HG03439 (cell line): ENCODE measurements at regions not wholly inside any gene's neighbourhood (a gene's known extent, or its start where the extent isn't known, plus 50 kb on each side); places are given as distances from the start of the nearest gene placed in this dataset.
"Not testable (repeated sequence)": the region's sequence is repeated elsewhere in the genome, so short reads cannot be mapped to it uniquely, and the experiment has no call there.

Experiments
- ATAC-seq: cut with Tn5 transposase; IDR thresholded peaks from one replicate; pipeline ENCODE4 v1.9.1; 2021; ENCODE audit warnings: mild to moderate bottlenecking, moderate library complexity; ENCODE audit not compliant: unreplicated experiment

DNA sequence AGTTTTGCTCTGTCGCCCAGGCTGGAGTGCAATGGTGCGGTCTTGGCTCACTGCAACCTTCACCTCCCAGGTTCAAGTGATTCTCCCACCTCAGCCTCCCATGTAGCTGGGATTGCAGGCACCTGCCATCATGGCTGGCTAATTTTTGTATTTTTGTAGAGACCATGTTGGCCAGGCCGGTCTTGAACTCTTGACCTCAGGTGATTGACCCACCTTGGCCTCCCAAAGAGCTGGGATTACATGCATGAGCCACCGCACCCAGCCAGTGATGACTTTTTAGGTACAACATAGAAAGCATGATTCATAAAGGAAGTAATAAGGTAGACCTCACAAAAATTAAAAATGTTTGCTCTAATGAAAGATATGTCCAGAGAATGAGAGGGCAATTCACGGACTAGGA lies 1119.1 kb downstream of the SUCLG1 start:
- ATAC-seq: not testable (repeated sequence)

DNA sequence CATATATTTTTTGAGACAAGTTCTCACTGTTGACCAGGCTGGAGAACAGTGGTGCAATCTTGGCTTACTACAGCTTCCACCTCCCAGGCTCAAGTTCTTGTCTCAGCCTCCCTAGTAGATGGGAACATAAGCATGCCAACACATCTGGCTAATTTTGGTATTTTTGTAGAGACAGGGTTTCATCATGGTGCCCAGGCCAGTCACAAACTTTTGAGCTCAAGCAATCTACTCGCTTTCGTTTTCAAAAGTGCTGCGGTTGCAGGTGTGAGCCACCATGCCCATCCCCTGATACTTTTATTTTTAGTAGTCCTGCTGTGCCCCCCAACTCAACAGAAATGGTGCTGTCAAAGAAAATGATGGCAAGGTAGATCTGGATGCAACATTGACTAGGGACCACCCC lies 1127.3 kb downstream of the SUCLG1 start:
- ATAC-seq: no peak

DNA sequence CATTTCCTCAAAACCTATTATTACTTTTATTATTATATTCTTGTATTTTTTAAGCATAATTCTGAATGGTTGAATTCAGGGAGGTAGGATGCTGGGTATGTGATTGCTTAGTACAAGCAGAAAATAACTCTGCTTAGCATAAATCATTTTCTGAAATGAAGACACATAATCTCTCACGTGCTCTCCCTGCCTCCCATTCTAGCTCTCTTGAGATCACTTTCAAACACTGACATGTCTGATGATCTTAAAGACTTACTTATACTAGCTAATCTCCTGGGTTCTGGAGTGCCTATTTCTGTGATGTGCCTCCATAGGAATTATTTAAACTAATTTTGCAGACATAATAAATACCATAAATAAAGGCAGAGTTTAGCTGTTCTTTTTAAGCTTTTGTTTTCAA lies 1136.0 kb downstream of the SUCLG1 start:
- no peak for ATAC-seq

DNA sequence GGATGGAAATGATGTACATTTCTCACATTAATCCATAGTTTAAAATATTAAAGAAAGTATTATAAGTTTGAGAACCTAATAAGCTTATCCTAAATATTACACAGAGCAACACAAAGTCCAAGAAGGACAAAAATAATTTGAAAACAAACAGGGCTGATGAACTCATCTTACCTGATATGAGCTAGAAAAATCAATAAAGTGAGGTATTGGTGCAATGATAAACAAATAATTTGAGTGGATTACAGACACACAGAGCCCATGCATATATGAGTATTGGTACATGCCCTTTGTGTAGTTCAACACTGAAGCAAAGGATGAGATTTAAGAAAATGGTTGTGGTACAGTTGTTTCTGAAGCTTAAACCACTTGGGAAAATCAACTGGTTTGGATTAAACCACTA lies 1139.0 kb downstream of the SUCLG1 start:
- no peak for ATAC-seq

DNA sequence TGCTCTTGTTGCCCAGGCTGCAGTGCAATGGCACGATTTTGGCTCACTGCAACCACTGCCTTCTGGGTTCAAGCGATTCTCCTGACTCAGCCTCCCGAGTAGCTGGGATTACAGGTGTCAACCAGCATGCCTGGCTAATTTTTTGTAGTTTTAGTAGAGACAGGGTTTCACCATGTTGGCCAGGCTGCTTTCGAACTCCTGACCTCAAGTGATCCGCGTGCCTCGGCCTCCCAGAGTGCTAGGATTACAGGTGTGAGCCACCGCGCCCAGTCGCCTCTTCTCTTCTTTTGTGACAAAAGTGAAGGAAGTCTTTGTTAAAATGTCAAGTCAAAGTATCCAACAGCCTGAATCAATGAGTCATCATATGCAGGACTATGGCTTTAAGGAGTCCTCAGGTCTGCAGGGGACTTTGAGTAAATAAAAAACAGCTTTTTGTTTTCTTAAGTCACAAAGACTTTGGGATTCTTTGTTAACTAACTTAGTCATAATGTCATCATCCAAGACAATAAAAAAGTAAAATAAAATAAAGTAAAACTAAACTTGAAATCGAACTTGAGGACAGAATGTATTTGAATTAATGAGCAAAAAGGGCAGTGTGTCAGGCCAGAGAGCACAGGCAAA lies 1153.2 kb downstream of the SUCLG1 start:
- ATAC-seq: no peak

DNA sequence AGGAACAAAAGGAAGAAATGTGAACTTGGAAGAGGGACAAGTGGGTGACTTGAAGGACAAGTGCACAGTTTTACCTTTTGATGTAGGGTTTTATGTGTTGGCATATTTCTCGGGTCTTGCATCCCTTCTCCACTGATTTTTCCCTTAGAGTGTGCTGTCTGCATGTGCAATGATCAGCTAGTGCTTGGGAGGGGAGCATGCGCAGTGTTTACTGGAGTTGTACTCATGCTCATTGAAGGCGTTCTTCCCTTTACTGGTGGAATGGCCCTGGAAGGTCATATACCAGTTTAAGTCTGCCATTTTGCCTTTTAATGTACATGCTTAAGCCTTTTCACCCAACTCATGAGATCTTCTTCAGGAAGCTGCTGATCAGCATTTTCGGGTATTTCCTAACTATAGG lies 1168.0 kb downstream of the SUCLG1 start:
- ATAC-seq: no peak

DNA sequence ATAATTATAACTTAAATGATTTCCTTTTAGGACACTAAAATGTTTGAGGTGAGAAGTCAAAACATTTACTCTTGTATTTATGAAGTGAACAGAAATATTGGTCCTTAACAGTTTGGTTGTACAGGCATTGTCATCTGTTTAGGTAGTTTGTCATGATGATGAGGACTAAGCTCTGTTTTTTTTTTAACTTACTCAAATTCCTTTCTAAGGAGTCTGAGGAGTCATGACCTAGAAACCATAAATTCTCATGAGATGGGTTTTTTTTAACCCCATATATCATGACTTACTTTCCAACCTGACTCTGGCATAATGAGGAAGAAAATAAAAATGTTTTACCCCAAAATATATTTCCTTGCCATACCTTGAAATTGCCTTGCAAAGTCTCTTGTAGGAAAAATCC lies 1176.2 kb downstream of the SUCLG1 start:
- no peak for ATAC-seq

DNA sequence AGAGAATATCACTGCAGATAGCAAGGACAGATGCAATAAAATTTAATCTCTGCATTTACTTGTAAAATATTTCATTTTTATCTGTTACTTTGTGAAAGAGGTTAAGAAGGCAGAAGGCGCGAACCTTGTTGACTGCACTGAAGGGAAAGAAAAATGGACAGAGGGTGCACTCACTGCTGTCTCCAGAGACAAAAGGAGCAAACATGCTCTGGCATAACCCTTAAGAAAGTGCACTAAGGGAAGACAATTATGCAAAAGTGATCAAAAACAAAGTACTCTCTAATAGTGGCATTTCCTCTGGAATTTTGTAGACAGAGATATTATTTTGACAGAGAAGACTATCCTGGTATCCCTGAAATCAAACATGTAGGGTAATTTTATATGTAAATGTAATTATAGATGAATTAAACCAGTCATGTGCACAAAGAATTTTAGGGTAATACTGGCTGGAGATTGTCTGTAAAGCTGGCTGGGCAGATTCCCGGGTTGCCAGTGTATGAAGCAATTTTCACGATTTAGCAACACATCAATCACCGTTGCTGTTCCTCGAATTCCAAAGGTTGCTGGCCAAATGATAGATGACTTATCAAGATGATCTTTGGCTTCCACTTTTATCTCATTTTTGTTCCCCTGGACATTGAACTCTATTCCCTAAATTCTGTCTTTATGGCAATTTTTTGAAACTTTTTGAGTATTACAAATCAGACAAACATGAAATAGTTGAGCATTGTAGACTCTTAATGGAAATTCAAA lies 1176.9 kb downstream of the SUCLG1 start:
- no peak for ATAC-seq

DNA sequence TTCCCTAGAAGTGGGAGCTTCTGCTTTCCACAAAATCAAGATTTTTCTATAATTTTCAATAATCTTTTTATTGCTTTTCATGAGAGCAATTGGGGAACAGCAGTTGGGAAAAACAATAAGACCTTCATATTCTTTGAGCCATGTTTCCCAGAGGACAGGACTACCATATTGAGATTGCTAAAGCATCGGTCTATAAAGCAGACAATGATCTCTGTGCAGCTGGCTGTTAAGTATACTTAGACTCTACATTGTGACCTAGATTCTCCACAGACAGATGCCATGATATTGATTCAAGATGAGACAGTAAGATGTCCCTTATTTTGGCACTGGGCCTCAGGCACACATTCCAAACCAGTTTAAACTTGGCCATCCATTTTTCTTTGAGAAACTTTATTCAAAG lies 1178.7 kb downstream of the SUCLG1 start:
- ATAC-seq: no peak

DNA sequence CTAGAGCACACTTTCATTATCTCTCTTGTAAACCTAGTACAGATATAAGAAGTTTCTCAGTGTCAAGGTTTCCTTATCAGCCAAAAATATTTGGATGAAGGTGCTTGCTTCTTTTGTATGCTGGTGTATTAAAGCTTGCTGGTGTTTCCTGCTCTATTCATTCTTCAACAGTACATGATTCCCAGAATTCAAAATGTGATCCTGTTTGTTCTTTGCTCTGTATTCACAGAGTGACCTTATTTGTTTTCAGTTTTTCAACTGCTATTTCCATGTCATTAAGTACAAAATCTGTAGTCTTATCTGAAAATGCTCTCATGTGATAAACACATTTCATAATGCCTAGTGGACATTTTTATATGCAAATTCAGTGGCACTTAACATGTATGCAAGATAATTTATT lies 1185.8 kb downstream of the SUCLG1 start:
- no peak for ATAC-seq

DNA sequence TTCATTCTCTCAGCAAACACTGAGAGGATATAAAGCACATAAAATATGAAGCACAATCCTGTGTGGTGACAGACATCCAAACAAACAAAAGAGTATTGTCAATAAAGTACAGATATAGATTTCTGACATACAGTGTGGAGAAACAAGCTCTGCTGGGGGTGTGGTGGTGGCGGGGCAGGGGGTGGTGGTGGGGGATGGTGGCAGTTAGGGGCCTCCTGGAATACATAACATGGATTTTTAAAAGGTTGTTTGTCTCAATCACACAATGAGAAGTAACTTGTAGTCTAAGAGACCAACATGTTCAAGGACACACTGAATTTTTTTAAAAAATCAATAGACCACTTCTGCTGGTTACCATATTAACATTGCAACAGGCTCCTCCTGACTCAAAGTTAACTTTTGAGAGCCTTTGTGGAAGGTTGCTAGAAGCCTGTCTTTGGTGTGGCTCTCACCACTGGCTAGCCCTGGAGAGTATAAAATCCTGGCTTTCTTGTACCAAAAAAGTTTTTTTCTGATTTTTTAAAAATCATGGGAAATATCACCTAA lies 1197.4 kb downstream of the SUCLG1 start:
- no peak for ATAC-seq

DNA sequence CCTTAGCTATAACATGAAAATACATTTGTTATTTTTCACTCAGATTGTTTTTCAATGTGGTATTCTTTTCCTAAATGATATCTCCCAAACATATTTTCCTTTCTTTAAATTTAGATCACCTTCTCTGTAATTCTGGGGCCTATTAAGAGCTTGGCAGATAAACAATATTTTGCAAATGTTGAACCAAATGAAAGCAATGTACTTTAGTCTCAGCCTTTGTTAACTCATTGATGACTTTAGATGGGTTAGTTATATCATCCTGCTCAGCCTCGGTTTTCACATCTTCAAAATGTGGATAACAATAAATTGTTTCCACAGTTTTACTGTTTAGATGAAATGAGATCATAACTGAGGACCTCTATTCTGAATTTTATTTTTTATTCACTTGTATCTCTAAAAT lies 1205.2 kb downstream of the SUCLG1 start:
- ATAC-seq: no peak

DNA sequence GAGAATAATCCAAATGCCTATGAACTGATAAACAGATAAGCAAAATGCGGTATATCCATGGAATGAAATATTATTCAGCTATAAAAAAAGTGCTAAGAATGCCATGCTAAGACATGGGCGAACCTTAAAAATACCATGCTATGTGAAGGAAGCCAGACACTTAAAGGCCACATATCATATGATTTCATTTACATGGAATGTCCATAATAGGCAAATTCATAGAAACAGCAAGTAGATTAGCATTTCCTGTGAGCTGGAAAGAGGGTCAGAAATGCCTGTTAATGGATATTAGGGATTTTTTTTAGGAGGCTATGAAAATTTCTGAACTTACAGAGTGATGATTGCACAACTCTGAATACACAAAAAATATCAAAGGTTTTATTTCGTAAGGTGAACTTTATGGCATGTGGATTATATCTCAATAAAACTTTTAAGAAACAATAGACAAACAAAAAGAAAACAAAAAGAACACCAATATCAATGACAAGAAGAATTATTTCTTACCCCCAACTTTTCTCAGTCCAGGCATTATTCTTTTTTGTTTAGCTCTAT lies 1207.7 kb downstream of the SUCLG1 start:
- no peak for ATAC-seq

DNA sequence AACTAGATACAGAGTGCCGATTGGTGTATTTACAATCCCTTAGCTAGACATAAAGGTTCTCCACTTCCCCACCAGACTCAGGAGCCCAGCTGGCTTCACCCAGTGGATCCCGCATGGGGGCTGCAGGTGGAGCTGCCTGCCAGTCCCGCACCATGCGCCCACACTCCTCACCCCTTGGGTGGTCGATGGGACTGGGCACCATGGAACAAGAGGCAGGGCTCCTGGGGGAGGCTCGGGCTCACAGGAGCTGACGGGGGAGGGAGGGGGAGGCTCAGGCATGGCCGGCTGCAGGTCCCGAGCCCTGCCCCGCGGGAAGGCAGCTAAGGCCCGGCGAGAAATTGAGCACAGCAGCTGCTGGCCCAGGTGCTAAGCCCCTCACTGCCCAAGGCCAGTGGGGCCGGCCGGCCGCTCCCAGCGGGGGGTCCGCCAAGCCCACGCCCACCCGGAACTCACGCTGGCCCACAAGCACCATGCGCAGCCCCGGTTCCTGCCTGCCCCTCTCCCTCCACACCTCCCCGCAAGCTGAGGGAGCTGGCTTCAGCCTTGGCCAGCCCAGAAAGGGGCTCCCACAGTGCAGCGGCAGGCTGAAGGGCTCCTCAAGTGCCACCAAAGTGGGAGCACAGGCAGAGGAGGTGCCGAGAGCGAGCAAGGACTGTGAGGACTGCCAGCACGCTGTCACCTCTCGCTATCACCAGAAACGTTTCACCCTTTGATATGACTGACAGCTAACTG lies 1213.1 kb downstream of the SUCLG1 start:
- not testable (repeated sequence) for ATAC-seq

DNA sequence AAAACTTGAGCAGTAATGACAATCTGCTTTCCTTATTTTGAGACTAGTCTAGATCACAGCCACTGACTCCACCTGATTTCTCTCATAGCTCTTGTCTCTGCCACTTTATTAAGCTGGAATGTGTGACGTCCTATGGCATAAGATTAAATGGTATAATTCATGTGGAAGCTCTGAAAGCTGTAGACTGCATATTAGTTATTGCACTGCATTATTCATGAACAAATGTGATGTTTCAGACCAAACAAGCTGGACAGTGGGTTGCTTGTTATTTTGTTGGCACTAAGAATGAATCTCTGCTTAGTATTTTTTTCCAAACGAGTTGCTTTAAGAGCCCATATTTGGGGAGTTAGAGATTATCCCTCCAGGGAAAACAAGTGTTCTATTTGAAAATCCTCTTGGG lies 1218.5 kb downstream of the SUCLG1 start:
- ATAC-seq: no peak

DNA sequence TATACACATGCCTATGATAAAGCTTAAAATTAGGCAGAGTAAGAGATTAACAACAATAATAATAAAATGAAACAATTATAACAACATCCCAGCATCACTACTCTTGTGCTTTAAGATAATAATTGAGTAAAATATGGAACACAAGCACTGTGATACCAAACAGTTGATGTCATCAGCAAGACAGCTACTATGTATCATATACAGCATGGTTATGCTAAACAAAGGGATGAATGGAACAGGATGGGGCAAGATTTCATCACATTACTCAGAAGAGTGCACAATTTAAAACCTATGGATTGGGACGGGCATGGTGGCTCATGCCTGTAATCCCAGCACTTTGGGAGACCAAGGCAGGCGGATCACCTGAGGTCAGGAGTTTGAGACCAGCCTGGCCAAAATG lies 1221.0 kb downstream of the SUCLG1 start:
- ATAC-seq: no peak

DNA sequence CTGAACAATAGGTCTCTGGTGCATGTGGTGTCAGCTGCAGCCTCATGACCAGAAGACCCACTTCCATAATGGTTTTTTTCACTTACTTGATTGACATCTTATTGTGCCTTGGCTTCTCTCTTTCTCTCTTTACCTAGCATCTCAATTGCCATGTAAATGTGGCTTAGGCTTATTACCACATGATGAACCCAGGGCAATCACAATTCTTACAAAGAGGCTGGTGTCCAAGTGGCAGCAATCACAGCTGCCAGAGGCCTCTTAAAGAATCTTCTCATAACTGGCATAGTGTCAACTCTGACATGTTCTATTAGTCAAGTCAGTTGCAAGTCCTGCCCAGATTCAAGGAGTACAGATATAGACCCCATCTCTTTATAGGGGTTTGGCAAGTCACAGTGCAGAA lies 1224.8 kb downstream of the SUCLG1 start:
- no peak for ATAC-seq

DNA sequence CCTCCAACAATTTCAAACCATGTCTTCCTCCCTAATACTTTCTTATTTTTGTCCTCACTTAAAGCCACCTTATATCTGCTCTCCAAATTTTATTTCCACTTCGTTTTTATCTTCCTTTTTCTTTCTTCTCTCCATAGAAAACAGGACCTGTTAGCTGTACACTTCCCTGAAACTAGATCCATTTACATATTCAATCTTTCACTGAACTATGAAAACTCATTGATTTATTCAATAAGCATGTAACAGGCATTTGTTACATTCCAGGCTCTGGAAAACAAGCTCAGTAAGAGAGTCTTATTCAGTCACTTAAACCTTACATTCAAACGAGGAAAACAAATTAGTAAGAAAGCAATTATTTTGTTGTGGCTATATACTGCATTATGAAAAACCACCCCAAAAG lies 1225.3 kb downstream of the SUCLG1 start:
- ATAC-seq: no peak

DNA sequence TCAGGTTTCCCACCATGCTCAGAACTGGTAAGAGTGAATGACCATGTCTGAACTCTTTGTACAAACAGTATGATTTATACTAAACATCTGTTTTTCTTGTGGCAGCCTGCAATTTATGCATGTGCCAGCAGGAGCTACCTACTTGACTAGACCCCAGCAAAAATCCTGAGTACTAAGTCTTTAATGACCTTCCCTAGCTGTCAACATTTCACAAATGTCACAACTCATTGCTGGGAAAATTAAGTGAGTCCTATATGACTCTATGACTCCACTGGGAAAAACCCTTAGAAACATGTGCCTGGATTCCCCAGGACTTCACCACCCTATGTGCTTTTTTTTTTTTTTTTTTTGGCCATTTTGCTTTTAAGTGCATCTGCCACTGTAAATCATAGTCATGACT lies 1225.8 kb downstream of the SUCLG1 start:
- ATAC-seq: no peak

DNA sequence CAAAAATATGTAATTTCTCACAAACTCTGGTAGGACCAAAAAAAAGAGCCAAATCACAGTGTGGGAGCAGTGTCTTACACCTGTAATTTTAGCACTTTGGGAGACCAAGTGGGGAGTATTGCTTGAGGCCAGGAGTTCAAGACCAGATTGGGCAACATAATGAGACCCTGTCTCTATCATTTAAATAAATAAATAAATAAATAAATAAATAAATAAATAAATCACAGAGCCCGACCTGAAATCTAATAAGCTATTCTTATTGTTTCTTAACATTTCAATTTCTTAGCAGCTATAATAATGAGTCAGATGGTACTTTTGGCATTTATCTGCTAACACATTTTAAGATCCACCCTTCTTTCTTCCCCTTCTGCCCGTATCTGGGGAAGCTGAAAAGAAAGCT lies 1229.6 kb downstream of the SUCLG1 start:
- no peak for ATAC-seq

DNA sequence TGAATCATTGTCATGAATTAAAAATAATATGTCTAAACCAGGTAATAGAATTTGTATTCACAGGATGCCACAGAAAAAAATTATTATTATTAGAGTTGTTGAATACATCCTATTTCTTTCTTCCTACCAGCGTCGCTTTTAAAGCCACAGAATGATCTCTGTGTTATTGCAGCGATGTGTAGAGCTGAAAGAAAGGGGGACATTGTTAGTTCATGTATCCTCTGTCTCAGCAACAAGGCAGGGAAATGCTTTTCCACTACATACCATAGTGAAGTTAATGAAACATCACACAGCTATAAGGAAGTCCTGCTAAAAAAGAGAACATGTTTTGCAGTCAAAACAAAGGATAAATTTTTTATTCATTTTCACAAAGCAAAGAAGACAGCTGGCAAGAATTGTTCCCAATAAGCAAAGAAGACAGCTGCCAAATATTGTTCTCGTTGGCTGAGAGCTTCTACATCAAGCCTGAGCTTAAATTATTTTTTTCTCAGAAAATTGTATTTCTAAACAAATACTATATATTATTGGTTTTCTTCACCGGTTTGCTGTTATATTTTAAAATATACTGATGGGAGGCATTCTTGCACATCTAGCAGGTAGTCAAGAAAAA lies 1234.4 kb downstream of the SUCLG1 start:
- ATAC-seq: no peak
